ENCODE measurements at regions not wholly inside any gene's neighbourhood (a gene's known extent, or its start where the extent isn't known, plus 50 kb on each side); places are given as distances from the start of the nearest gene placed in this dataset.

DNA sequence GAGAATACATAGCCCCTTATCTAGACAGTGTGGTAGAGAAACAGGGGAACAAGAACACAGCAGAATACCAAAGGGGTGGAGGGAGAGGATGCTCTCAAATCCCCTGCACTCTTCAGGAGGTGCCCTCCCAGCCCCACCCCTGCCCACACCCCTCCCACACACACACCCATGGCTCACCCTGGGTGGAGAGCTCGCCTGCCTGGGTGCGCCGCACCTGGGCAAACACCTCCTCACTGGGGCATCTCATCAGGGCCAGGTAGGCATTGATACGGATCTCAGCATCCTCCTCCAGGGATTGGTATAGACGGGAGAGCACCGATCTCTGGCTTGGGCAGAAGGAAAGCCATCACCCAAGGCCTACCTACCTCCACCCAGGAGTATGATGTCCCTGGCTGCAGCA is 95.2 kb downstream of the LITAF start (continued):
- TF ChIP-seq MEF2B (IDR thresholded peaks at IDR 0.05; ENCODE audit: partially characterized antibody, poor library complexity, severe bottlenecking) (no peak), IRF4 (IDR thresholded peaks at IDR 0.05; ENCODE audit: low read depth, low read length) (no peak), NFXL1 (IDR thresholded peaks at IDR 0.05; ENCODE audit: borderline replicate concordance) (no peak), KLF5 (IDR thresholded peaks at IDR 0.05; ENCODE audit: partially characterized antibody) (no peak)
- TF ChIP-seq, protein P1, sequence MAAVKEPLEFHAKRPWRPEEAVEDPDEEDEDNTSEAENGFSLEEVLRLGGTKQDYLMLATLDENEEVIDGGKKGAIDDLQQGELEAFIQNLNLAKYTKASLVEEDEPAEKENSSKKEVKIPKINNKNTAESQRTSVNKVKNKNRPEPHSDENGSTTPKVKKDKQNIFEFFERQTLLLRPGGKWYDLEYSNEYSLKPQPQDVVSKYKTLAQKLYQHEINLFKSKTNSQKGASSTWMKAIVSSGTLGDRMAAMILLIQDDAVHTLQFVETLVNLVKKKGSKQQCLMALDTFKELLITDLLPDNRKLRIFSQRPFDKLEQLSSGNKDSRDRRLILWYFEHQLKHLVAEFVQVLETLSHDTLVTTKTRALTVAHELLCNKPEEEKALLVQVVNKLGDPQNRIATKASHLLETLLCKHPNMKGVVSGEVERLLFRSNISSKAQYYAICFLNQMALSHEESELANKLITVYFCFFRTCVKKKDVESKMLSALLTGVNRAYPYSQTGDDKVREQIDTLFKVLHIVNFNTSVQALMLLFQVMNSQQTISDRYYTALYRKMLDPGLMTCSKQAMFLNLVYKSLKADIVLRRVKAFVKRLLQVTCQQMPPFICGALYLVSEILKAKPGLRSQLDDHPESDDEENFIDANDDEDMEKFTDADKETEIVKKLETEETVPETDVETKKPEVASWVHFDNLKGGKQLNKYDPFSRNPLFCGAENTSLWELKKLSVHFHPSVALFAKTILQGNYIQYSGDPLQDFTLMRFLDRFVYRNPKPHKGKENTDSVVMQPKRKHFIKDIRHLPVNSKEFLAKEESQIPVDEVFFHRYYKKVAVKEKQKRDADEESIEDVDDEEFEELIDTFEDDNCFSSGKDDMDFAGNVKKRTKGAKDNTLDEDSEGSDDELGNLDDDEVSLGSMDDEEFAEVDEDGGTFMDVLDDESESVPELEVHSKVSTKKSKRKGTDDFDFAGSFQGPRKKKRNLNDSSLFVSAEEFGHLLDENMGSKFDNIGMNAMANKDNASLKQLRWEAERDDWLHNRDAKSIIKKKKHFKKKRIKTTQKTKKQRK (IDR thresholded peaks at IDR 0.05; ENCODE audit: low read depth, low read length), result no peak

DNA sequence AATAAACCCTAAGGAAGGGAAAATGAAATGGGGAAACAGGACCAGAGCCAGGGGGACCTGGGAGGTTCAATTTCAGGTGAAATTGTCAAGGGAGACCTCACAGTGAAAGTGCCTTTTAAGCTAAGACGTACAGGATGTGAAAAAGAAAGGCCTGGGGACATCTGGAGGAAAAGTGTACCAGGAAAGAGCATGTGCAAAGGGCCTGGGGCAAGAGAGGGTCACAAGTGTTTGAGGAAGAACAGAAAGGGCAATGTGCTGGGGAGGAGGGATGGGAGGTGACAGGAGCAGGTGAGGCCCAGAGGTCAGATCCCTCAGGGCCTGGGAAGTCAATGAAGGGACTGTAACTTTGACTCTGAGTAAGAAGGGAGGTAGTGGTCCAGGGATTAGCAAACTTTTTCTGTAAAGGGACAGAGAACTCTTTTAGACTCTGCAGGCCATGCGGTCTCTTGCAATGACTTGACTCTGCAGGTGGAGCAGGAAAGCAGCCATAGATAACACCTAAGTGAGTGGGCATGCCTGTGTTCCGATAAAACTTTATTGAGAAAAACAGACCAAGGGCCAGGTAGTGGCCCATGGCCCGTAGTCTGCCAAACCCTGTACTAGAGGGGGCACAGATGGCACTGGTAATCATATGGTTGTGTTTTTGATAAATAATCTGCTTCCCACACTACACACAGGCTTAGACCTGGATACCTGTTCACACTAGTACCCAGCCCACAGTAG is 93.8 kb downstream of the LITAF start:
- ChIA-PET SMC1A (ENCODE audit: uncharacterized antibody, unreplicated experiment) (interaction anchor here (0.6 kb wide), 1 partner anchor 146 kb away, joined by 3 read pairs; no protein-coding TSS in a partner anchor), POLR2A (no interaction called here), RAD21 (ENCODE audit: unreplicated experiment) (no interaction called here), CTCF (interaction anchor here (0.6 kb wide), 1 partner anchor 43 kb away, joined by 3 read pairs; no protein-coding TSS in a partner anchor)
- no TSS peak for BruUV-seq (replicated peaks)
- H3K4me1 ChIP-seq (ENCODE audit: control insufficient read depth, insufficient read depth, low read length), result peaks cover 32% of the 10 kb centered on the region
- H3K27me3 ChIP-seq (replicated peaks in 1 of 2; ENCODE audit: control insufficient read depth in 2 of 2, insufficient read depth in 2 of 2, low read length in 1 of 2), result no peaks in the 10 kb centered on the region
- no peak overlapping the region for H3K4me3 ChIP-seq
- 74% methylated on average over 4 of the region's 4 CpGs for WGBS (ENCODE audit: insufficient coverage, insufficient replicate concordance, low lambda C conversion rate, missing lambda C conversion rate)
- H3K9ac ChIP-seq (ENCODE audit: control insufficient read depth, insufficient read depth, low read length), result no peak overlapping the region
- DNase-seq (ENCODE audit: low read depth, low spot score) (no peak), ATAC-seq (no peak), FAIRE-seq (no peak)
- intact Hi-C loops (cut with micrococcal nuclease; ENCODE audit: unreplicated experiment), result no loop called here
- H3K79me2 ChIP-seq (ENCODE audit: control insufficient read depth, insufficient read depth, low read length), result no peaks in the 10 kb centered on the region
- H3K9me3 ChIP-seq (replicated peaks; ENCODE audit: control insufficient read depth, insufficient read depth, low read length), result no peaks in the 10 kb centered on the region
- no peak overlapping the region for H3K27ac ChIP-seq (ENCODE audit: control insufficient read depth, insufficient read depth)
- H3K36me3 ChIP-seq (ENCODE audit: control insufficient read depth in 2 of 2, insufficient read depth in 2 of 2, low read length in 1 of 2), result no peaks in the 10 kb centered on the region
- no peak overlapping the region for H2AFZ ChIP-seq (ENCODE audit: control insufficient read depth, low read depth, low read length)
- in situ Hi-C loops (cut with MboI), result no loop called here
- no peak overlapping the region for H3K4me2 ChIP-seq (ENCODE audit: control insufficient read depth, insufficient read depth)
- no peaks in the 10 kb centered on the region for H4K20me1 ChIP-seq (ENCODE audit: control insufficient read depth, insufficient read depth)
- no peak for TF ChIP-seq CHD1 (IDR thresholded peaks at IDR 0.05; ENCODE audit: low read depth, low read length)
- TF ChIP-seq, protein P2, sequence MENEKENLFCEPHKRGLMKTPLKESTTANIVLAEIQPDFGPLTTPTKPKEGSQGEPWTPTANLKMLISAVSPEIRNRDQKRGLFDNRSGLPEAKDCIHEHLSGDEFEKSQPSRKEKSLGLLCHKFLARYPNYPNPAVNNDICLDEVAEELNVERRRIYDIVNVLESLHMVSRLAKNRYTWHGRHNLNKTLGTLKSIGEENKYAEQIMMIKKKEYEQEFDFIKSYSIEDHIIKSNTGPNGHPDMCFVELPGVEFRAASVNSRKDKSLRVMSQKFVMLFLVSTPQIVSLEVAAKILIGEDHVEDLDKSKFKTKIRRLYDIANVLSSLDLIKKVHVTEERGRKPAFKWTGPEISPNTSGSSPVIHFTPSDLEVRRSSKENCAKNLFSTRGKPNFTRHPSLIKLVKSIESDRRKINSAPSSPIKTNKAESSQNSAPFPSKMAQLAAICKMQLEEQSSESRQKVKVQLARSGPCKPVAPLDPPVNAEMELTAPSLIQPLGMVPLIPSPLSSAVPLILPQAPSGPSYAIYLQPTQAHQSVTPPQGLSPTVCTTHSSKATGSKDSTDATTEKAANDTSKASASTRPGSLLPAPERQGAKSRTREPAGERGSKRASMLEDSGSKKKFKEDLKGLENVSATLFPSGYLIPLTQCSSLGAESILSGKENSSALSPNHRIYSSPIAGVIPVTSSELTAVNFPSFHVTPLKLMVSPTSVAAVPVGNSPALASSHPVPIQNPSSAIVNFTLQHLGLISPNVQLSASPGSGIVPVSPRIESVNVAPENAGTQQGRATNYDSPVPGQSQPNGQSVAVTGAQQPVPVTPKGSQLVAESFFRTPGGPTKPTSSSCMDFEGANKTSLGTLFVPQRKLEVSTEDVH (IDR thresholded peaks at IDR 0.05; ENCODE audit: low read depth, partially characterized antibody), result no peak
- TF ChIP-seq ZSCAN29 (IDR thresholded peaks at IDR 0.05), result no peak
- TF ChIP-seq RELA (IDR thresholded peaks at IDR 0.05; ENCODE audit: borderline replicate concordance, partially characterized antibody), result no peak
- TF ChIP-seq NFYA (IDR thresholded peaks at IDR 0.05; ENCODE audit: borderline replicate concordance, low read depth, low read length), result no peak
- TF ChIP-seq, protein P3, sequence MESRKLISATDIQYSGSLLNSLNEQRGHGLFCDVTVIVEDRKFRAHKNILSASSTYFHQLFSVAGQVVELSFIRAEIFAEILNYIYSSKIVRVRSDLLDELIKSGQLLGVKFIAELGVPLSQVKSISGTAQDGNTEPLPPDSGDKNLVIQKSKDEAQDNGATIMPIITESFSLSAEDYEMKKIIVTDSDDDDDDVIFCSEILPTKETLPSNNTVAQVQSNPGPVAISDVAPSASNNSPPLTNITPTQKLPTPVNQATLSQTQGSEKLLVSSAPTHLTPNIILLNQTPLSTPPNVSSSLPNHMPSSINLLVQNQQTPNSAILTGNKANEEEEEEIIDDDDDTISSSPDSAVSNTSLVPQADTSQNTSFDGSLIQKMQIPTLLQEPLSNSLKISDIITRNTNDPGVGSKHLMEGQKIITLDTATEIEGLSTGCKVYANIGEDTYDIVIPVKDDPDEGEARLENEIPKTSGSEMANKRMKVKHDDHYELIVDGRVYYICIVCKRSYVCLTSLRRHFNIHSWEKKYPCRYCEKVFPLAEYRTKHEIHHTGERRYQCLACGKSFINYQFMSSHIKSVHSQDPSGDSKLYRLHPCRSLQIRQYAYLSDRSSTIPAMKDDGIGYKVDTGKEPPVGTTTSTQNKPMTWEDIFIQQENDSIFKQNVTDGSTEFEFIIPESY (IDR thresholded peaks at IDR 0.05), result no peak

All from GM12878 (cell line).